ENCODE measurements at regions not wholly inside any gene's neighbourhood (a gene's known extent, or its start where the extent isn't known, plus 50 kb on each side); places are given as distances from the start of the nearest gene placed in this dataset.

DNA sequence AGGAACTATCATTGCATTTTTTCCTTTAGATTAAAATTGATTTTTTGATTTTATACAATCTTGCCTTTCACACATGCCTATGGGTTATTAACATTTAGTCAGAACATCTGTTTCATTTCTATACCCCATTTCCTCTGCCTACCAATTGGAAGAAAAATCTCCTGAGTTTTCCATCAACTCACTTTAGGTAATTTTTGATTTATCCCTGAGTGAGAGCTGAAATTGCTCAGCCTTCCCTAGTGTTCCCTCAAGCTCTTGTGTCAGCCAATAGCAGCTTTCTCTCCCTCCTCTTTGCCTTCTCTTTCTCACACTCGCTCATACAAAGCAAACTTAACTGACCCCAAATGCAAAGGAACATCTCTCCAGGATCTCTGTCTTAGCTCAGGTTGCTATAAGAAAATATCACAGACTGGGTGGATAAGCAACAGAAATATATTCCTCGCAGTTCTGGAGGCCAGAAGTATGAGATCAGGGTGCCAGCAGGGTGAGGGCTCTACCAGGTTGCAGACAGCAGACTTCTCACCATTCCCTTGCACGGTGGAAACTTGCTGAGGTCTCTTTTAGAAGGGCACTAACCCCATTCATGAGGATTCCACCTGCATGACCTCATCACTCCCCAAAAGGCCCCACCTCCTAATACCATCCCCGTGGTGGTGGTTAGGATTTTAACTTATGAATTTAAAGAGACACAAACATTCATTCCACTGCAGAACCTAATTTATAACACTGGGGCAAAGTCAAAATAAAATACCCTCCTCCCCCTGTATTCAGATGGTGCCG, 224.2 kb upstream of the SFSWAP start:
- TF ChIP-seq ARNT (IDR thresholded peaks at IDR 0.05) (no peak), SUZ12 (IDR thresholded peaks at IDR 0.05) (no peak), BHLHE40 (IDR thresholded peaks at IDR 0.05; ENCODE audit: borderline replicate concordance) (no peak), ELF4 (IDR thresholded peaks at IDR 0.05) (no peak), FOXK2 (IDR thresholded peaks at IDR 0.05) (no peak), SP1 (IDR thresholded peaks at IDR 0.05) (no peak), CTBP1 (IDR thresholded peaks at IDR 0.05; ENCODE audit: borderline replicate concordance) (no peak), PKNOX1 (IDR thresholded peaks at IDR 0.05) (no peak), FOXM1 (IDR thresholded peaks at IDR 0.05; ENCODE audit: borderline replicate concordance) (no peak), ZNF384 (IDR thresholded peaks at IDR 0.05) (no peak)
